Natural killer cell treated with Interleukin-12 subunit alpha and Interleukin-12 subunit beta and Interleukin-15 and Interleukin-18, amount 100 ng/mL, for 72 hours (primary cell): ENCODE measurements at regions not wholly inside any gene's neighbourhood (a gene's known extent, or its start where the extent isn't known, plus 50 kb on each side); places are given as distances from the start of the nearest gene placed in this dataset.

Experiments
- ATAC-seq, 2 donors: fragments of 150-1000 bp; cut with Tn5 transposase in 1 of 2; sonication (Bioruptor Pico), chemical (Tn5 transposase) in 1 of 2; 2 replicates each; pipeline ENCODE4 v1.10.0; 2021
- DNase-seq: peaks from one replicate; pipeline ENCODE4 v3.0.0; 2022; ENCODE audit warnings: low spot score
- H3K27ac Mint-ChIP-seq, 2 donors: 1 replicate in 1 of 2; 2 replicates in 1 of 2; pipeline ENCODE4 v1.8.0; 2022; ENCODE audit warnings: mixed read lengths in 2 of 2, mild to moderate bottlenecking in 1 of 2, moderate library complexity in 1 of 2
- H3K27me3 Mint-ChIP-seq, 2 donors: 1 replicate in 1 of 2; 2 replicates in 1 of 2; pipeline ENCODE4 v1.8.0; 2022; ENCODE audit warnings: mixed read lengths in 2 of 2
- H3K36me3 Mint-ChIP-seq: one replicate; pipeline ENCODE4 v1.8.0; 2022; ENCODE audit warnings: mixed read lengths
- H3K4me1 Mint-ChIP-seq, 2 donors: 1 replicate in 1 of 2; 2 replicates in 1 of 2; pipeline ENCODE4 v1.8.0; 2022; ENCODE audit warnings: low read depth in 2 of 2, mixed read lengths in 2 of 2, mild to moderate bottlenecking in 1 of 2
- H3K4me3 Mint-ChIP-seq: one replicate; pipeline ENCODE4 v1.8.0; 2022; ENCODE audit warnings: mixed read lengths
- H3K9me3 Mint-ChIP-seq: 2 replicates; pipeline ENCODE4 v1.8.0; 2022; ENCODE audit warnings: mixed read lengths

GRCh38 chr7:41592236-41592635, 110.7 kb downstream of the INHBA start:
- Mint-ChIP-seq H3K27me3 (no peaks in the 10 kb centered on the region), H3K27ac (no peak overlapping the region), H3K36me3 (peaks cover 20% of the 10 kb centered on the region)

GRCh38 chr7:41590986-41591385, 111.9 kb downstream of the INHBA start:
- Mint-ChIP-seq H3K27ac (no peak overlapping the region), H3K4me3 (no peak overlapping the region), H3K27me3 (no peaks in the 10 kb centered on the region), H3K4me1 (peaks cover 0 to 4% of the 10 kb centered on the region in 2 donors), H3K9me3 (peaks cover 16% of the 10 kb centered on the region), H3K36me3 (peaks cover 9% of the 10 kb centered on the region)
- ATAC-seq, result no peak
- no peak for DNase-seq

More at GRCh38 chr7:41592236-41592635, 110.7 kb downstream of the INHBA start:
- peaks cover 18% of the 10 kb centered on the region for H3K9me3 Mint-ChIP-seq
- H3K4me3 Mint-ChIP-seq, result no peak overlapping the region
- ATAC-seq (no peak), DNase-seq (no peak)
- H3K4me1 Mint-ChIP-seq, result peaks cover 0 to 4% of the 10 kb centered on the region in 2 donors

- Mint-ChIP-seq H3K4me1 (peaks cover 0 to 4% of the 10 kb centered on the region in 2 donors), H3K27me3 (no peaks in the 10 kb centered on the region), H3K27ac (no peak overlapping the region), H3K4me3 (no peak overlapping the region), H3K9me3 (peaks cover 7% of the 10 kb centered on the region), H3K36me3 (no peaks in the 10 kb centered on the region)
- ATAC-seq, result no peak
- no peak for DNase-seq
Observed at GRCh38 chr7:41588341-41588740, 114.5 kb downstream of the INHBA start.

GRCh38 chr7:41586931-41587640, 115.8 kb downstream of the INHBA start:
- Mint-ChIP-seq H3K4me3 (no peak overlapping the region), H3K27ac (no peak overlapping the region), H3K27me3 (no peaks in the 10 kb centered on the region), H3K36me3 (no peaks in the 10 kb centered on the region), H3K4me1 (no peaks in the 10 kb centered on the region), H3K9me3 (peaks cover 5% of the 10 kb centered on the region)
- DNase-seq (no peak), ATAC-seq (no peak)

- Mint-ChIP-seq H3K9me3 (peaks cover 8% of the 10 kb centered on the region), H3K4me3 (no peak overlapping the region), H3K4me1 (no peaks in the 10 kb centered on the region), H3K27ac (no peak overlapping the region), H3K36me3 (no peaks in the 10 kb centered on the region), H3K27me3 (no peaks in the 10 kb centered on the region)
- DNase-seq (no peak), ATAC-seq (no peak)
Observed at GRCh38 chr7:41584746-41585145, 118.1 kb downstream of the INHBA start.

GRCh38 chr7:41582116-41582515, 120.8 kb downstream of the INHBA start:
- H3K4me1 Mint-ChIP-seq, result no peaks in the 10 kb centered on the region
- no peaks in the 10 kb centered on the region for H3K36me3 Mint-ChIP-seq
- DNase-seq, result no peak
- no peak overlapping the region for H3K4me3 Mint-ChIP-seq
- H3K27me3 Mint-ChIP-seq, result peaks cover 0 to 3% of the 10 kb centered on the region in 2 donors
- no peak for ATAC-seq
- H3K27ac Mint-ChIP-seq, result no peak overlapping the region
- H3K9me3 Mint-ChIP-seq, result peaks cover 14% of the 10 kb centered on the region

GRCh38 chr7:41581041-41581440, 121.8 kb downstream of the INHBA start:
- Mint-ChIP-seq H3K36me3 (no peaks in the 10 kb centered on the region), H3K4me1 (no peaks in the 10 kb centered on the region), H3K27ac (no peak overlapping the region), H3K9me3 (peaks cover 14% of the 10 kb centered on the region), H3K4me3 (no peak overlapping the region), H3K27me3 (peaks cover 0 to 3% of the 10 kb centered on the region in 2 donors)
- no peak for ATAC-seq
- DNase-seq, result no peak

- Mint-ChIP-seq H3K27me3 (peaks cover 0 to 3% of the 10 kb centered on the region in 2 donors), H3K9me3 (peaks cover 14% of the 10 kb centered on the region), H3K36me3 (no peaks in the 10 kb centered on the region), H3K27ac (no peak overlapping the region), H3K4me1 (no peaks in the 10 kb centered on the region), H3K4me3 (no peak overlapping the region)
- ATAC-seq, result no peak
- no peak for DNase-seq
Observed at GRCh38 chr7:41579961-41580935, 122.6 kb downstream of the INHBA start.

GRCh38 chr7:41578700-41579099, 124.2 kb downstream of the INHBA start:
- no peak overlapping the region for H3K27ac Mint-ChIP-seq
- peaks cover 0 to 3% of the 10 kb centered on the region in 2 donors for H3K27me3 Mint-ChIP-seq
- ATAC-seq, result no peak
- peaks cover 14% of the 10 kb centered on the region for H3K9me3 Mint-ChIP-seq
- H3K4me1 Mint-ChIP-seq, result no peaks in the 10 kb centered on the region
- H3K36me3 Mint-ChIP-seq, result no peaks in the 10 kb centered on the region
- no peak for DNase-seq
- H3K4me3 Mint-ChIP-seq, result no peak overlapping the region

- DNase-seq, result no peak
- no peak for ATAC-seq
- Mint-ChIP-seq H3K27me3 (peaks cover 0 to 3% of the 10 kb centered on the region in 2 donors), H3K27ac (no peak overlapping the region), H3K4me3 (no peak overlapping the region), H3K36me3 (no peaks in the 10 kb centered on the region), H3K4me1 (no peaks in the 10 kb centered on the region), H3K9me3 (peaks cover 7% of the 10 kb centered on the region)
Observed at GRCh38 chr7:41576166-41576565, 126.7 kb downstream of the INHBA start.

GRCh38 chr7:41574377-41574776, 128.5 kb downstream of the INHBA start:
- DNase-seq (no peak), ATAC-seq (no peak)
- Mint-ChIP-seq H3K4me3 (no peak overlapping the region), H3K36me3 (no peaks in the 10 kb centered on the region), H3K27ac (no peak overlapping the region), H3K27me3 (peaks cover 0 to 3% of the 10 kb centered on the region in 2 donors), H3K9me3 (peaks cover 12% of the 10 kb centered on the region), H3K4me1 (no peaks in the 10 kb centered on the region)

GRCh38 chr7:41573862-41574261, 129.0 kb downstream of the INHBA start:
- no peak for DNase-seq
- Mint-ChIP-seq H3K27ac (no peak overlapping the region), H3K36me3 (no peaks in the 10 kb centered on the region), H3K9me3 (peaks cover 15% of the 10 kb centered on the region), H3K4me3 (no peak overlapping the region), H3K4me1 (no peaks in the 10 kb centered on the region), H3K27me3 (peaks cover 0 to 3% of the 10 kb centered on the region in 2 donors)
- ATAC-seq, result no peak

- peaks cover 0 to 3% of the 10 kb centered on the region in 2 donors for H3K27me3 Mint-ChIP-seq
- no peaks in the 10 kb centered on the region for H3K4me1 Mint-ChIP-seq
Observed at GRCh38 chr7:41573443-41573842, 129.4 kb downstream of the INHBA start.

GRCh38 chr7:41573015-41573414, 129.9 kb downstream of the INHBA start:
- DNase-seq, result no peak
- no peaks in the 10 kb centered on the region for H3K4me1 Mint-ChIP-seq

More at GRCh38 chr7:41573443-41573842, 129.4 kb downstream of the INHBA start:
- Mint-ChIP-seq H3K9me3 (peaks cover 15% of the 10 kb centered on the region), H3K27ac (no peak overlapping the region), H3K36me3 (no peaks in the 10 kb centered on the region), H3K4me3 (no peak overlapping the region)
- DNase-seq (no peak), ATAC-seq (no peak)

More at GRCh38 chr7:41573015-41573414, 129.9 kb downstream of the INHBA start:
- peaks cover 13% of the 10 kb centered on the region for H3K9me3 Mint-ChIP-seq
- no peak overlapping the region for H3K27ac Mint-ChIP-seq
- H3K36me3 Mint-ChIP-seq, result no peaks in the 10 kb centered on the region
- H3K4me3 Mint-ChIP-seq, result no peak overlapping the region
- no peak for ATAC-seq
- peaks cover 0 to 3% of the 10 kb centered on the region in 2 donors for H3K27me3 Mint-ChIP-seq
